ENCODE measurements at regions not wholly inside any gene's neighbourhood (a gene's known extent, or its start where the extent isn't known, plus 50 kb on each side); places are given as distances from the start of the nearest gene placed in this dataset.

DNA sequence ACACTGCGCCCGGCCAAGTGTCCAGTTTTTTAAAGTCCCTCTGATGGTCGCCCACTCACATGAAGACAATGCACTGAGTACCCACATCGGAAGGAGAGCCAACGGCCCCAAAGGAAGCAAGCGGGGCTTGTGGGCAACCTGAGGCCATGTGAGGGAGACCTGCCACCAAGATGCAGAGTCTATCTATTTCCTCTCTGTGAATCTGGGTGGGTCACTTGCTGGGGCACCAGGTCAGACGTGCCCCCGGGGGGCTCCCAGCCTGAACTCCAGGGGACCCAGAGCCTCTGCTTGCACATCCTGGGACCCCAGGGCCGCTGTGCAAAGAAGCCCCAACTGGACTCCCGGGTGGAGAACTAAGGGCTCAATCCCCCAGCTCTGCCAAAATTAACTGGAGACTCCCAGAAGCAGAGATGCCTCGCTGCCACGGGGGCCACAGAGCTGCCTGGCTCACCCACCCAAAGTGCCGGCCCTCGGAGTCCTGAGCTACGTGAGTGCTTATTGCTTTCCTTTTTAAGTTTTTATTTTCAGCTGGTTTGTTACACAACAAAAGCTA is 106.4 kb downstream of the BRD1 start:
- Mint-ChIP-seq H3K9me3 (no peaks in the 10 kb centered on the region), H3K27me3 (peaks cover 35 to 47% of the 10 kb centered on the region in 2 donors), H3K4me1 (peaks cover 5 to 21% of the 10 kb centered on the region in 2 donors), H3K36me3 (peaks cover 2 to 4% of the 10 kb centered on the region in 2 donors), H3K4me3 (no peak overlapping the region), H3K27ac (no peak overlapping the region)
- ATAC-seq (replicated peaks): no peak
- no peak for DNase-seq

GRCh38 chr22:49720279-49720959 is 107.3 kb downstream of the BRD1 start:
- H3K27me3 Mint-ChIP-seq: peaks cover 29 to 42% of the 10 kb centered on the region in 2 donors
- no peaks in the 10 kb centered on the region for H3K9me3 Mint-ChIP-seq
- no peak for ATAC-seq (replicated peaks)
- H3K27ac Mint-ChIP-seq: no peak overlapping the region
- DNase-seq: no peak
- peaks cover 5 to 18% of the 10 kb centered on the region in 2 donors for H3K4me1 Mint-ChIP-seq
- H3K36me3 Mint-ChIP-seq: peaks cover 2 to 4% of the 10 kb centered on the region in 2 donors
- H3K4me3 Mint-ChIP-seq: no peak overlapping the region

DNA sequence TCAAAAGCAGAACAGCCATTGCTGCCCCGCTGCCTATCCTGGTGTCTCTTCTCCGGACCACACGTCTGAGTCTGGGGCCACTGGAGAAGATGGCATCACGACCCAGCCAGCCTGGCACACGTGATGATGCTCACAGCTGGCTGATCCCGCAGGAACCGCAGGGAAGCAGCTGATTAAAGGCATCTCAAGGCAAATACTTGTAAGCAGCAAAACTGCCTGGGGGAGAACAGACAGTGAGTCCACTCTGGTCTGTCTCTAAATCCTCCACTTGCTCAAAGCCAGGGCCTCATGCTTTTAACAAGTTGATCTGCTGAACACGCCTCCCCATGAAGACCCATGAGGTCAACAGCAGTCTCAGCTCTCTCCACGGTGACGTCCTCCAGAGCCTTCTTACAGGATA is 108.6 kb downstream of the BRD1 start:
- Mint-ChIP-seq H3K36me3 (peaks cover 2 to 3% of the 10 kb centered on the region in 2 donors), H3K4me1 (peaks cover 2 to 8% of the 10 kb centered on the region in 2 donors), H3K27me3 (peaks cover 23 to 29% of the 10 kb centered on the region in 2 donors), H3K9me3 (no peaks in the 10 kb centered on the region), H3K27ac (no peak overlapping the region), H3K4me3 (no peak overlapping the region)
- ATAC-seq (replicated peaks) (no peak), DNase-seq (no peak)

DNA sequence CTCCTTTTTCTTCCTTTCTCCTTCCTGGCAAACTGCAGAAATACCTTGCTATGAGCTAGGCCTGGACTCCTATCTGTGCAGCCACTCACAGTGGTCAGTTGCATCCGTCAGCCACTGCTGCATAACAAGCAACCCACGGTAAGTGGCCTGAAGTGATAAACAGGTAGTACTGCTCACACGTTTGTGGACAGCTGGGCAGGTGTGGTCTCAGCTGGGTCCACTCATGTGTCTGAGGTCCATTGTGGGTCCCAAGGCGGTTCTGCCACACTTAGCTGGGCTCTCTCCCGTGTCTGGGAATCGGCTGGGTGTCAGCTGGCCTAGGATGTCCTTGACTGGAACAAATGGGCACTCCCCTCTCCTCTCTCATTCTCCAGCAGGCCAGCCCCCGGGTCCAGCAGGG is 109.3 kb downstream of the BRD1 start:
- peaks cover 19 to 27% of the 10 kb centered on the region in 2 donors for H3K27me3 Mint-ChIP-seq
- DNase-seq: no peak
- H3K4me3 Mint-ChIP-seq: no peak overlapping the region
- no peak for ATAC-seq (replicated peaks)
- H3K9me3 Mint-ChIP-seq: no peaks in the 10 kb centered on the region
- no peak overlapping the region for H3K27ac Mint-ChIP-seq
- H3K36me3 Mint-ChIP-seq: no peaks in the 10 kb centered on the region
- H3K4me1 Mint-ChIP-seq: peaks cover 0 to 1% of the 10 kb centered on the region in 2 donors

GRCh38 chr22:49717322-49717919 is 110.3 kb downstream of the BRD1 start:
- Mint-ChIP-seq H3K27me3 (peaks cover 21 to 30% of the 10 kb centered on the region in 2 donors), H3K9me3 (no peaks in the 10 kb centered on the region), H3K4me1 (no peaks in the 10 kb centered on the region), H3K4me3 (no peak overlapping the region), H3K36me3 (no peaks in the 10 kb centered on the region), H3K27ac (no peak overlapping the region)
- no peak for DNase-seq
- no peak for ATAC-seq (replicated peaks)

DNA sequence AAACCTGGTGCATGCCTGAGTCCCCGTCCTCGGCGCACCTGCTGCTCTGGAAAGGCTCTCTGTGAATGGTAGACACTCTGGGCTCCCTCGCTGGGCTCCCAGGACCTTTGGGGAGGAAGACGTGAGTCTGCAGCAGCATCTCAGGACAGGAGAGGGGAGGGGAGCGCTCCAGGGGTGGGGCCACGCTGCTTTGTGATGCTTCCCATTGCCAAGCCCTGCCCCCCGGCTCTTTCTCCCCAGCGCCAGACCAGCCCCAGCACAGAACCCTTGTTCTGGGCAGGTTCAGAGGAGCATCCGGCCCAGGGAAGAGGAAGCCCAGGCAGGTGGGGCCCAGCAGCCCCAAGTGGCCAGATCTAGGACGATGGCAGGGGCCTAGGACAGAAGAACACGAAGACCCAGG is 111.2 kb downstream of the BRD1 start:
- Mint-ChIP-seq H3K4me1 (no peaks in the 10 kb centered on the region), H3K27ac (no peak overlapping the region), H3K4me3 (no peak overlapping the region), H3K27me3 (peaks cover 26 to 27% of the 10 kb centered on the region in 2 donors), H3K9me3 (no peaks in the 10 kb centered on the region), H3K36me3 (no peaks in the 10 kb centered on the region)
- ATAC-seq (replicated peaks) (no peak), DNase-seq (no peak)

GRCh38 chr22:49715450-49715849 is 112.2 kb downstream of the BRD1 start:
- ATAC-seq (replicated peaks) (no peak), DNase-seq (no peak)
- H3K4me1 Mint-ChIP-seq: no peaks in the 10 kb centered on the region
- peaks cover 3 to 4% of the 10 kb centered on the region in 2 donors for H3K36me3 Mint-ChIP-seq
- no peak overlapping the region for H3K4me3 Mint-ChIP-seq
- H3K9me3 Mint-ChIP-seq: peaks cover 1 to 5% of the 10 kb centered on the region in 2 donors
- H3K27ac Mint-ChIP-seq: no peak overlapping the region
- peaks cover 36 to 37% of the 10 kb centered on the region in 2 donors for H3K27me3 Mint-ChIP-seq

DNA sequence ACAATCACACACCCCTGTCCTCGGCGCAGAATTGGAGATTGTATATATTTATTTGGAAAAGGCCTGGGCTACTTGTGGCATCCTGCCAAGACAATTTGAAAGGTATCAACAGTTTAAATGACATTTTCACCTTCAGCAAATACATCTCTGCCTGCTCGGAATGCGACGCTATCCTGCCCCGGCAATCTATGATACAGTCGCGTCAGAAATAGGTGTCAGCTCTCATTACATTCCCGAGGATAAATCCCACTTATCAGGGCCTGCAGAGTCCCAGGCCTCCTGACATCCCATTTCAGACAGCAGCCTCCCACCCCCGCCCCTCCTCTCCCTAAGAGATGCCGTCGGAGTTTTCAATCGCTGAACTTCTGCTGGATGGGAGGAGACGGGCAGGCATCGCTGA is 114.7 kb downstream of the BRD1 start:
- H3K27me3 Mint-ChIP-seq: peaks cover 52 to 56% of the 10 kb centered on the region in 2 donors
- peaks cover 3 to 8% of the 10 kb centered on the region in 2 donors for H3K36me3 Mint-ChIP-seq
- peaks cover 7 to 13% of the 10 kb centered on the region in 2 donors for H3K9me3 Mint-ChIP-seq

GRCh38 chr22:49712195-49712791 is 115.4 kb downstream of the BRD1 start:
- Mint-ChIP-seq H3K9me3 (peaks cover 7 to 13% of the 10 kb centered on the region in 2 donors), H3K4me3 (no peak overlapping the region), H3K27me3 (peaks cover 56 to 63% of the 10 kb centered on the region in 2 donors), H3K36me3 (peaks cover 3 to 8% of the 10 kb centered on the region in 2 donors), H3K27ac (no peak overlapping the region), H3K4me1 (no peaks in the 10 kb centered on the region)
- ATAC-seq (replicated peaks): no peak
- DNase-seq: no peak

More for the DNA sequence above, 114.7 kb downstream of the BRD1 start:
- Mint-ChIP-seq H3K27ac (no peak overlapping the region), H3K4me1 (no peaks in the 10 kb centered on the region), H3K4me3 (no peak overlapping the region)
- no peak for DNase-seq
- ATAC-seq (replicated peaks): no peak

DNA sequence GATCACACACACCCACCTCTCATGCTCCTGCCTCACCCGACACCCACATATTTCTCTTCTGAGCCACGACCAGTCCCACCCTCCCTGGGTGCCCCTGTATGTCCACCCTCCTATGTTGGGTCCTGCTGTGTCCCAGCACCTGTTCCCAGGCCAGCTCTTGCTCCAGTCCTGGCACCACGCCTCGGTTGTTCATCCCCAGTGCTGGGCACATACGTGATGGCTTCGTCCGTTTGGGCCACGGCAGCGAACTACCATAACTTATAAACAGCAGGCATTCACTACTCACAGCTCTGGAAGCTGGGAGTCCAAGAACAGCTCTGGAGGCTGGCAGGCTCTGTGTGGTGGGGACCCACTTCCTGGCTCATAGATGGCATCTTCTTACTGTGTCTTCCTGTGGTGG is 116.9 kb downstream of the BRD1 start:
- H3K36me3 Mint-ChIP-seq: peaks cover 3 to 8% of the 10 kb centered on the region in 2 donors
- no peak overlapping the region for H3K4me3 Mint-ChIP-seq
- no peak for DNase-seq
- ATAC-seq (replicated peaks): no peak
- no peak overlapping the region for H3K27ac Mint-ChIP-seq
- H3K9me3 Mint-ChIP-seq: peaks cover 7 to 13% of the 10 kb centered on the region in 2 donors
- H3K4me1 Mint-ChIP-seq: no peaks in the 10 kb centered on the region
- H3K27me3 Mint-ChIP-seq: peaks cover 53 to 63% of the 10 kb centered on the region in 2 donors

DNA sequence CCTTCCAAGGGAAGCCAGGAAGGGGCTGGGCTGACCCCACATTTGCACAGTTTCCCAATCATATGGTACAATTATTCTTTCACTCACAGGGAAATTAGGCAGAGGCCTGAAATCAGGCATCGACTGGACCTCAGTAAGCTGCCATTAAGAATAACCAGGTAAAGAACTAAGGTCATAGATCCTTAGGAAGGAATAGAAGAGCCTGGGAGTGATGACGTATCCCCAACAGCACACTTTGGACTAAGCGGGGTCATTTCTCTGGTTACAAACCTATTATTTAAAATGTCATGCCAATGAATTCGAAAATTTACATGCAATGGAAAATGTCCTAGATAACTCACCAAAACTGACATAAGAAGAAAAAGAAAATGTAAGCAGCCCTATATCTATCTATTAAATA is 118.2 kb downstream of the BRD1 start:
- Mint-ChIP-seq H3K36me3 (peaks cover 3 to 8% of the 10 kb centered on the region in 2 donors), H3K9me3 (peaks cover 7 to 13% of the 10 kb centered on the region in 2 donors), H3K4me3 (no peak overlapping the region), H3K27ac (no peak overlapping the region), H3K4me1 (no peaks in the 10 kb centered on the region), H3K27me3 (peaks cover 62 to 73% of the 10 kb centered on the region in 2 donors)
- no peak for ATAC-seq (replicated peaks)
- no peak for DNase-seq

- H3K4me1 Mint-ChIP-seq: no peaks in the 10 kb centered on the region
- ATAC-seq (replicated peaks) (no peak), DNase-seq (no peak)
- H3K36me3 Mint-ChIP-seq: peaks cover 5 to 8% of the 10 kb centered on the region in 2 donors
- peaks cover 52 to 67% of the 10 kb centered on the region in 2 donors for H3K27me3 Mint-ChIP-seq
- H3K4me3 Mint-ChIP-seq: no peak overlapping the region
- no peak overlapping the region for H3K27ac Mint-ChIP-seq
- H3K9me3 Mint-ChIP-seq: peaks cover 11 to 13% of the 10 kb centered on the region in 2 donors
Observed at GRCh38 chr22:49705972-49706352, 121.7 kb downstream of the BRD1 start.

DNA sequence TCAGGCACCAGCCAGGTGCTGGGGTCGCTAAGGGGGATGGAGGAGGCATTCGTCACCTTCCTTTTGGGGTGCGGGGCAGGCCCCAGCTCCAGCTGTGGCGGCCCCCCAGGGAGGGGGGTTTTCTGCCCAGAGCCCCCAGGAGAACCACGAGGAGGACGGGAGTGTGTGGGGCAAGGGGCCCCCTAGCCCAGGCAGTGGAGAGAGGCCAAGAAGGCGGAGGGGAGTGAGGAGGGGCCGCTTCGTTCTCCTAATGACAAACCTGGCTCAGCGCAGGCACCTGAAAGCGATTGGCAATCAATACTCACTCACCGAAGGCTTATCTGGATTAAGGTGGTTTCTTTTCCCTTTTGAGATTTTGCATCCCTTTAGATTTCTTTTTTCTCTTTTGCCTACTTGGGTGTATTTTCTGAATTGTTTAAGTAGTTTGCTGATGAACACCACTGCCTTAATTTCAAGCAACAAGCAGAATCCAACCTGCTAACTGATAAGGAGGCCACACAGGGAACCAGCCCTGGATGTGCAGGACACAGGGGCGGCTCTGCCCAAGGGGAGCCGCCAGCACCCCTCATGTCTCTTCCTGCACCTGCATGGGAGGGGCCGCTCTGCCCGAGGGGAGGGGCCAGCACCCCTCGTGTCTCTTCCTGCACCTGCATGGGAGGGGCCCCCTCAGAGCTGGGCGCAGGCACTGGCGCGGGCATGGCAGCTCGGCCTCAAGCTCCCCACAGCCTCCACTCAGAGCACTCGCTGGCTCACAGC is 122.3 kb downstream of the BRD1 start:
- Mint-ChIP-seq H3K9me3 (peaks cover 13% of the 10 kb centered on the region in 2 donors), H3K4me1 (no peaks in the 10 kb centered on the region), H3K4me3 (no peak overlapping the region), H3K27ac (no peak overlapping the region), H3K27me3 (peaks cover 52 to 67% of the 10 kb centered on the region in 2 donors), H3K36me3 (peaks cover 2 to 4% of the 10 kb centered on the region in 2 donors)
- no peak for DNase-seq
- no peak for ATAC-seq (replicated peaks)
